Kidney tubule cell (primary cell): ENCODE measurements at regions not wholly inside any gene's neighbourhood (a gene's known extent, or its start where the extent isn't known, plus 50 kb on each side); places are given as distances from the start of the nearest gene placed in this dataset.
"Not testable (repeated sequence)": the region's sequence is repeated elsewhere in the genome, so short reads cannot be mapped to it uniquely, and the experiment has no call there.

Experiments used
- DNase-seq: peaks from one replicate; pipeline ENCODE4 v3.0.0-alpha.2; 2018; ENCODE audit warnings: low spot score

GRCh38 chr5:62778316-62779009, 199.8 kb downstream of the LRRC70 start:
- DNase-seq = no peak

DNA sequence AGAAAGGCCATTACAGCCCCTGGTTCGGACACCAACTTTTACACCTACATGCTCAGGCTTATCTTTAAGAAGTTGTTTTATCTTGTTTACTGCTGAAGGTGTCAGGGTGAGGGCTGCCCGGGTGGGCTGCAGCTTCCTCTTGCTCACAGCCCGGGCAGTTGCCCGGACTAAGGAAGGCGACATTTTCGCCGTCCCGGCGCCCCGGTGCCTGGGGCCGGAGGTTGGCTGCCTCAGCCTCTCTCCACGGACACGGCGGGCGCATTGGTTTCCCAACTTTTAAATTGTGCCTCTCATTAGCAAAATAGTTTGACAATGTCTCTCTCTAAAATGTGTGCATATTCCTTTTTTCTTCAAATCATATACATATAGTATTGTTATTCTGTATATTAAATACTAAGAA, 198.5 kb downstream of the LRRC70 start:
- not testable (repeated sequence) for DNase-seq

DNA sequence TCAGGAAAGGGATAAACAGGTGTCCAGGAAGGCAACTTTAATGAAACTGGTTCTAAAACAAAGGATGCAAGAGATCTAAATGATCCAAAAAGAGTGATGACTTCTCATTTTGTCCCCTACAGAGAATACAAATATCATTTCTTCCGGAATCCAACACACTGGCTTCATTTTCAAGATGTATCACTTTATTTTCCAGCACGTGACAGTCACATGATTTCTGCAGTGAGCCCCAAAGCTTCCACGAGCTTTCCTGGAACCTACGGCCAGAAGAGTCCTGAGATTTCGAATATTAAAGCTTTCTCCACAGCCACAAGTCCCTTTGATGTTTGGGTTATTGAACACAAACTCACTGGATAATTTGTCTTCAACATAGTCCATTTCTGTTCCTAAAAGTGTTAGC, 198.0 kb downstream of the LRRC70 start:
- DNase-seq = not testable (repeated sequence)

- DNase-seq = no peak
Observed at GRCh38 chr5:62773460-62773859, 194.8 kb downstream of the LRRC70 start.

- peak; percentile 22 for DNase-seq
Observed at GRCh38 chr5:62771341-62771740, 192.7 kb downstream of the LRRC70 start.

DNA sequence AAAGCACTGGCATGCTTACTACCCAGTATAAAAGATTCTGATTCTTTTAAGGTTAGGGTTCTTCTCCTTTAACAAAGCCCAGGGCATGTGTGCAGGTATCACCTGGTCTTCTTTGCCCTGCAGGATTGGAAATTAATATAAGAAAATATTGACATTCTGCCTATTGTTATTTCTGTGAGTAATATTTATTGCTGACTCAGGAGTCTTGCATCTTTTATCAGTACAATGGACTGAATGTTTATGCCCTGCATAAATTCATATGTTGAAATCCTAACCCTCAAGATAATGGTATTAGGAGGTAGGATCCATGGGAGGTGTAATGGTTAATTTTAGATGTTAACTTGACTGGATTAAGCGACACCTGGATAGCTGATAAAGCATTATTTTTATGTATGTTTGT, 189.0 kb downstream of the LRRC70 start:
- DNase-seq = no peak

- DNase-seq = no peak
Observed at GRCh38 chr5:62767077-62767476, 188.5 kb downstream of the LRRC70 start.

DNA sequence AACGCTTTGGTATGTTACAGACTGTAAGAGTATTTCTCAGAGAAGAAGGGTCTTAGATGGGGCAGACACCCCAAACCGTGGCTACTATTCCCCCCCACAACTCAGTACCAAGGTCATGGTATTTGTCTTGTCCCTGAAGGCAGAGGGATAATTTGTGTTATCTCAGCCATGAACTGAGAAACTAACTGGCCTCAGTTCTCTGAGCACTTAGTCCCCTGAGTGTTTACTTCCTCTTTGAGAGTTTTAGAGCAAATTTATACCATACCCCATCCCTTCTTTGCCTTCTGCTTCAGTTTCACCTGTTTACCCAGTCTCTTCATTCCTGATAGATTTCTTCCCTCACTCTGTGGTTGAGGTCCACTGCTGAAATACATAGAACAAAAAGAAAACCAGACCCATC, 183.9 kb downstream of the LRRC70 start:
- DNase-seq = no peak

DNA sequence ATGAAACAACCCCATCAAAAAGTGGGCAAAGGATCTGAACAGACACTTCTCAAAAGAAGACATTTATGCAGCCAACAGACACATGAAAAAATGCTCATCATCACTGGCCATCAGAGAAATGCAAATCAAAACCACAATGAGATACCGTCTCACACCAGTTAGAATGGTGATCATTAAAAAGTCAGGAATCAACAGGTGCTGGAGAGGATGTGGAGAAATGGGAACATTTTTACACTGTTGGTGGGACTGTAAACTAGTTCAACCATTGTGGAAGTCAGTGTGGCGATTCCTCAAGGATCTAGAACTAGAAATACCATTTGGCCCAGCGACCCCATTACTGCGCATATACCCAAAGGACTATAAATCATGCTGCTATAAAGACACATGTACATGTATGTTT, 179.1 kb downstream of the LRRC70 start:
- DNase-seq = not testable (repeated sequence)

GRCh38 chr5:62752998-62753367, 174.4 kb downstream of the LRRC70 start:
- DNase-seq = not testable (repeated sequence)

- DNase-seq = not testable (repeated sequence)
Observed at GRCh38 chr5:62752056-62752997, 173.7 kb downstream of the LRRC70 start.

- peak; percentile 69 for DNase-seq
Observed at GRCh38 chr5:62742207-62742606, 163.6 kb downstream of the LRRC70 start.

- no peak for DNase-seq
Observed at GRCh38 chr5:62741761-62742160, 163.1 kb downstream of the LRRC70 start.

GRCh38 chr5:62737766-62738165, 159.1 kb downstream of the LRRC70 start:
- DNase-seq = no peak

DNA sequence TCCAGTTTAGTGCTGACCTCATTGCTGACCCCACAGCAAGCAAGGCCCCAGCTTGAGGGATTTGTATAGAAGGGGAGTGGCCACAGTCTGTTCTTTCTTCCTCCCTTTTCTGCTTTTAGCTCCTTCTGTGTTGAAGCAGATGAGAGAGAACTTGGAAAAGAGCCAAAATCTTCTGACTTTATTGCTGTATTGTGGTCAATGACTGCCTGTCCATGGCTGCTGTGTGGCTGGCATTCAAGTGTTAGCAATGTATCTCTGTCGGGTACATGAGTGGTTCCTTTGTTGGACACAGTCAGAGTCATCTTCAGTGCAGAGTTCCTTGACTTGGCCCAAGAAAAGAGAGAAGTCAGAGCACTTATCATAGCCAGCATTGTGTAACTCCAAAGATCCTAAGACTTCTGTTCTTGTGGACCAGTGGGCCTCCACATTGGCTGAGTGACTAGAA, 154.1 kb downstream of the LRRC70 start:
- peak; percentile 83 for DNase-seq

- no peak for DNase-seq
Observed at GRCh38 chr5:62731022-62731421, 152.4 kb downstream of the LRRC70 start.

DNA sequence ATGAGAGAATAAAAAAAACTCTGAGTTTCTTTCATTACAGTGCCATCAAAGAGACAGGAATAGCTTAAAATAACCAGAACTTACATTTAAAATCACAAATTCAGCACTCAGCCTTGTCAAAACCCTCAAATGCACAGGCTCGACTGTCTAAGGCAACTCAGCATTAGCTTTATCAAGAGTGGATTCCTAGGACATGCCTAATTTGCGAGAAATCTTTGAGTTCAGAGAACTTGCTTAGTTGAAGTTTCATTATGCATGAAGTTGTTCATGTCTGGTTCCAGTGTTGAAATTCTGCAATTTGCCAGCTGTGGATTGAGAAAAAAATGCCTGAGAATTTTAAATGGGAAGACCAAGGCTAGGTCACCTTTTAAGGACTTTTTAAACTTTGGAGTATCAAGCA, 151.1 kb downstream of the LRRC70 start:
- DNase-seq = no peak

DNA sequence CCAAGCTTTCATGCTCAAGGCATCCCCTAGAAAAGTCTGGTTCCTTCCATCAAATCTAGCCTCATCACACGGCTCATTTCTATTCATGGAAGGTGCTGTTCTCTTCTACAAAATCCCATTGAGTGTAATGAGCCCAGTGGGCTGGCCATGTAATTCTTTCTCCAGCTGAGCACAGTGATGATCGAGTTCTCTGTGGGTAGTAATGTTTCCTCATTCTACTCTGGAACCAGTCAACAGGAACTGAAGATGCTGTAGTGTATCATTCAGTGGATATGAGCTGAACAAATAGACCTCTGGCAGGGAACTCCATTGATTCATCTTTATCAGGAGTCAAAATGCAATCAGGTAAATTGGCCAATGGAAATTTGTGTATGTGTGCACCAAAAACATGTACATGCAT, 149.2 kb downstream of the LRRC70 start:
- no peak for DNase-seq

DNA sequence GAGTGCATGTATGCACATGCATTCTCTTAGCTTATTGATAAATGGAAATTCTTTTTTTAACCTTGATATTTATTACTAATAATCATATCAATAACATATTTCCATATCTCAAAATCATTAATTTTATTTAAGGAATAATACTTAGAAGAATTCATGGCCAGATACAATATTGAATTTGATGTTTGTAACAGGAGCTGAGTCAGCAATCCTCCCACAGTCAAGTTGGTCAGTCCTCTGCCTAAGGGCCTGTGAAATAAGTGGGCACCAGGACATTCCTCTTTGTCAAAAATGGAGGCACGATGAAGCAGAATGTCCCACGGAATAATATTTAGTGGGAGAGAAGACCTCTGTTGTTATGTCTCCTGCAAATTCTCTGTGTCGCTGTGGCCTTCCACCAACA, 148.6 kb downstream of the LRRC70 start:
- DNase-seq = no peak

GRCh38 chr5:62722360-62722759, 143.7 kb downstream of the LRRC70 start:
- DNase-seq = no peak

GRCh38 chr5:62720031-62720441, 141.4 kb downstream of the LRRC70 start:
- DNase-seq = peak; percentile 90

GRCh38 chr5:62719061-62719720, 140.6 kb downstream of the LRRC70 start:
- DNase-seq = peak; percentile 72

DNA sequence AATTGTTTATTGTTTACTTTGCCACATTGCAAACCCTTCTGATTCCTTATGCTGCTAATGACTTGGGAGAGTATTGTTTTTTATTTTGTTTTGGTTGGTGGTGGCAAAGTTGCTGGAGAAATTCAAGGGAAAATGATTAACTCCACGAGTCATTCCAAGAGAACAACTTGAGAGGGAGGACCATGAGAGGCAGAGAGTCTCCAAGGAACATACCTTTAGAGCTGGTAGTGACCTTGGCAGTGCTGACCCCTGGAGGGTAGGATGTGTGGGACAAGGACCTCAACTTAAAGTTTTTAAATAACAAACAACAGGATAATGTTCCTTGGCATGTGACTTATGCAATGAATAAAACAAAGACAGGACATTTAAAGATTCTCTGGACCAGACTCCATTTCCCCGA, 139.7 kb downstream of the LRRC70 start:
- DNase-seq = peak; percentile 49
